Tibial nerve (tissue), 4 donors: ENCODE measurements at regions not wholly inside any gene's neighbourhood (a gene's known extent, or its start where the extent isn't known, plus 50 kb on each side); places are given as distances from the start of the nearest gene placed in this dataset.

ENCODE experiments used
- DNase-seq, 2 donors: peaks; one replicate each; pipeline ENCODE4 v3.0.0-alpha.2; 2019; ENCODE audit warnings: low spot score in 2 of 2
- H3K27ac ChIP-seq, 4 donors: fragments of 200-600 bp; sonication (generic) in 3 of 4; one replicate each; pipeline ENCODE4 v1.5.1; 2017 to 2019; ENCODE audit warnings: mild to moderate bottlenecking in 1 of 4
- H3K27me3 ChIP-seq, 2 donors: fragments of 200-600 bp; sonication (generic) in 1 of 2; one replicate each; pipeline versions ENCODE4 v1.5.1 to v1.6.0; 2017 to 2019
- H3K36me3 ChIP-seq, 3 donors: fragments of 200-600 bp; sonication (generic); one replicate each; pipeline ENCODE4 v1.5.1; 2018 to 2019
- H3K4me1 ChIP-seq, 4 donors: fragments of 200-600 bp; sonication (generic) in 3 of 4; one replicate each; pipeline ENCODE4 v1.5.1; 2017 to 2019
- H3K4me3 ChIP-seq, 4 donors: fragments of 200-600 bp; sonication (generic) in 3 of 4; one replicate each; pipeline ENCODE4 v1.5.1; 2017 to 2019; ENCODE audit warnings: mild to moderate bottlenecking in 1 of 4, moderate library complexity in 1 of 4
- H3K9me3 ChIP-seq, 4 donors: fragments of 200-600 bp; sonication (generic) in 3 of 4; one replicate each; pipeline ENCODE4 v1.5.1; 2017 to 2019
- CTCF ChIP-seq, 5 experiments: fragments of 200-600 bp in 3 of 5; fragments of 450-650 bp in 2 of 5; sonication (generic) in 3 of 5; IDR thresholded peaks; one replicate each; pipeline ENCODE4 v1.5.1; 2016 to 2019; ENCODE audit warnings: antibody characterized with exemption in 5 of 5, mild to moderate bottlenecking in 3 of 5, moderate library complexity in 2 of 5
- EP300 ChIP-seq, 2 donors: sonication (generic); formaldehyde crosslinking; IDR thresholded peaks; one replicate each; pipeline ENCODE4 v1.6.1; 2017; ENCODE audit warnings: antibody characterized with exemption in 2 of 2, mild to moderate bottlenecking in 1 of 2
- POLR2A ChIP-seq, 2 donors: fragments of 450-650 bp; IDR thresholded peaks; one replicate each; pipeline ENCODE4 v1.6.1; 2017; ENCODE audit warnings: antibody characterized with exemption in 2 of 2, mild to moderate bottlenecking in 2 of 2, moderate library complexity in 2 of 2
- WGBS, 2 donors: methylation state at CpG; one replicate each; pipeline ENCODE4 v1.1.5; 2018; 5-methylcytosine and 5-hydroxymethylcytosine counted together

- Histone ChIP-seq H3K27ac (no peak overlapping the region), H3K9me3 (no peaks in the 10 kb centered on the region), H3K4me3 (no peak overlapping the region), H3K27me3 (no peaks in the 10 kb centered on the region), H3K36me3 (no peaks in the 10 kb centered on the region), H3K4me1 (no peaks in the 10 kb centered on the region)
- no peak for DNase-seq
- 88 to 91% methylated on average over 10 of the region's 10 CpGs for WGBS, 2 donors
- TF ChIP-seq EP300 (IDR thresholded peaks at IDR 0.05) (no peak), POLR2A (IDR thresholded peaks at IDR 0.05) (no peak), CTCF (IDR thresholded peaks at IDR 0.05) (no peak)
Observed at GRCh38 chr11:127385071-127385470, 384.5 kb upstream of the KIRREL3 start.

GRCh38 chr11:127383026-127383425 is 382.5 kb upstream of the KIRREL3 start:
- 59 to 64% methylated on average over 3 of the region's 3 CpGs for WGBS, 2 donors
- Histone ChIP-seq H3K27me3 (no peaks in the 10 kb centered on the region), H3K9me3 (no peaks in the 10 kb centered on the region), H3K36me3 (no peaks in the 10 kb centered on the region), H3K4me1 (no peaks in the 10 kb centered on the region), H3K27ac (no peak overlapping the region), H3K4me3 (no peak overlapping the region)
- DNase-seq, result no peak
- TF ChIP-seq CTCF (IDR thresholded peaks at IDR 0.05) (no peak), POLR2A (IDR thresholded peaks at IDR 0.05) (no peak), EP300 (IDR thresholded peaks at IDR 0.05) (no peak)

- Histone ChIP-seq H3K27ac (no peak overlapping the region), H3K9me3 (no peaks in the 10 kb centered on the region), H3K4me3 (no peak overlapping the region), H3K4me1 (no peaks in the 10 kb centered on the region), H3K36me3 (no peaks in the 10 kb centered on the region), H3K27me3 (no peaks in the 10 kb centered on the region)
- no peak for TF ChIP-seq CTCF (IDR thresholded peaks at IDR 0.05)
- no peak for TF ChIP-seq POLR2A (IDR thresholded peaks at IDR 0.05)
- no peak for TF ChIP-seq EP300 (IDR thresholded peaks at IDR 0.05)
- DNase-seq, result no peak
- WGBS, 2 donors, result 77 to 85% methylated on average over 3 of the region's 3 CpGs
Observed at GRCh38 chr11:127381247-127381646, 380.7 kb upstream of the KIRREL3 start.

GRCh38 chr11:127379686-127380085 is 379.1 kb upstream of the KIRREL3 start:
- no peak for DNase-seq
- Histone ChIP-seq H3K9me3 (no peaks in the 10 kb centered on the region), H3K4me1 (no peaks in the 10 kb centered on the region), H3K4me3 (no peak overlapping the region), H3K27me3 (no peaks in the 10 kb centered on the region), H3K36me3 (no peaks in the 10 kb centered on the region), H3K27ac (no peak overlapping the region)
- 73 to 94% methylated on average over 2 of the region's 2 CpGs for WGBS, 2 donors
- TF ChIP-seq CTCF (IDR thresholded peaks at IDR 0.05) (no peak), POLR2A (IDR thresholded peaks at IDR 0.05) (no peak), EP300 (IDR thresholded peaks at IDR 0.05) (no peak)

- H3K4me3 ChIP-seq, result no peak overlapping the region
- 87 to 93% methylated on average over 2 of the region's 2 CpGs for WGBS, 2 donors
- H3K27me3 ChIP-seq, result no peaks in the 10 kb centered on the region
- TF ChIP-seq EP300 (IDR thresholded peaks at IDR 0.05), result no peak
- TF ChIP-seq POLR2A (IDR thresholded peaks at IDR 0.05), result no peak
- TF ChIP-seq CTCF (IDR thresholded peaks at IDR 0.05), result no peak
- H3K27ac ChIP-seq, result no peak overlapping the region
- no peak for DNase-seq
- no peaks in the 10 kb centered on the region for H3K36me3 ChIP-seq
- no peaks in the 10 kb centered on the region for H3K4me1 ChIP-seq
- H3K9me3 ChIP-seq, result no peaks in the 10 kb centered on the region
Observed at GRCh38 chr11:127376301-127376700, 375.7 kb upstream of the KIRREL3 start.
